ENCODE measurements at regions not wholly inside any gene's neighbourhood (a gene's known extent, or its start where the extent isn't known, plus 50 kb on each side); places are given as distances from the start of the nearest gene placed in this dataset.

- no peaks in the 10 kb centered on the region for H3K36me3 ChIP-seq (ENCODE audit: insufficient read depth, low read length)
- H3K79me2 ChIP-seq (ENCODE audit: control insufficient read depth, insufficient read depth, low read length, unreplicated experiment), result no peaks in the 10 kb centered on the region
- H3K27ac ChIP-seq (ENCODE audit: low read depth, low read length), result no peak overlapping the region
- no peaks in the 10 kb centered on the region for H3K27me3 ChIP-seq (ENCODE audit: insufficient read depth, low read length)
- H2AFZ ChIP-seq (ENCODE audit: low read length, unreplicated experiment), result no peak overlapping the region
- no peak overlapping the region for H3K4me3 ChIP-seq (ENCODE audit: low read depth, low read length)
- H3K4me1 ChIP-seq (ENCODE audit: control insufficient read depth, insufficient read depth, low read length, unreplicated experiment), result no peaks in the 10 kb centered on the region
Measured at GRCh38 chr2:129667577-129667976, 311.9 kb upstream of the RAB6C start.

GRCh38 chr2:129672521-129672920 is 306.9 kb upstream of the RAB6C start:
- Histone ChIP-seq H3K36me3 (ENCODE audit: insufficient read depth, low read length) (no peaks in the 10 kb centered on the region), H3K27ac (ENCODE audit: low read depth, low read length) (no peak overlapping the region), H3K4me1 (ENCODE audit: control insufficient read depth, insufficient read depth, low read length, unreplicated experiment) (no peaks in the 10 kb centered on the region), H3K4me3 (ENCODE audit: low read depth, low read length) (no peak overlapping the region), H2AFZ (ENCODE audit: low read length, unreplicated experiment) (no peak overlapping the region), H3K79me2 (ENCODE audit: control insufficient read depth, insufficient read depth, low read length, unreplicated experiment) (no peaks in the 10 kb centered on the region), H3K27me3 (ENCODE audit: insufficient read depth, low read length) (no peaks in the 10 kb centered on the region)

GRCh38 chr2:129673234-129673633 is 306.2 kb upstream of the RAB6C start:
- Histone ChIP-seq H3K27ac (ENCODE audit: low read depth, low read length) (no peak overlapping the region), H3K79me2 (ENCODE audit: control insufficient read depth, insufficient read depth, low read length, unreplicated experiment) (no peaks in the 10 kb centered on the region), H3K36me3 (ENCODE audit: insufficient read depth, low read length) (no peaks in the 10 kb centered on the region), H3K27me3 (ENCODE audit: insufficient read depth, low read length) (no peaks in the 10 kb centered on the region), H2AFZ (ENCODE audit: low read length, unreplicated experiment) (no peak overlapping the region), H3K4me1 (ENCODE audit: control insufficient read depth, insufficient read depth, low read length, unreplicated experiment) (no peaks in the 10 kb centered on the region), H3K4me3 (ENCODE audit: low read depth, low read length) (no peak overlapping the region)

GRCh38 chr2:129673847-129674711 is 305.4 kb upstream of the RAB6C start:
- Histone ChIP-seq H3K27ac (ENCODE audit: low read depth, low read length) (no peak overlapping the region), H3K27me3 (ENCODE audit: insufficient read depth, low read length) (no peaks in the 10 kb centered on the region), H3K79me2 (ENCODE audit: control insufficient read depth, insufficient read depth, low read length, unreplicated experiment) (no peaks in the 10 kb centered on the region), H3K4me1 (ENCODE audit: control insufficient read depth, insufficient read depth, low read length, unreplicated experiment) (no peaks in the 10 kb centered on the region), H3K36me3 (ENCODE audit: insufficient read depth, low read length) (no peaks in the 10 kb centered on the region), H2AFZ (ENCODE audit: low read length, unreplicated experiment) (no peak overlapping the region), H3K4me3 (ENCODE audit: low read depth, low read length) (no peak overlapping the region)

DNA sequence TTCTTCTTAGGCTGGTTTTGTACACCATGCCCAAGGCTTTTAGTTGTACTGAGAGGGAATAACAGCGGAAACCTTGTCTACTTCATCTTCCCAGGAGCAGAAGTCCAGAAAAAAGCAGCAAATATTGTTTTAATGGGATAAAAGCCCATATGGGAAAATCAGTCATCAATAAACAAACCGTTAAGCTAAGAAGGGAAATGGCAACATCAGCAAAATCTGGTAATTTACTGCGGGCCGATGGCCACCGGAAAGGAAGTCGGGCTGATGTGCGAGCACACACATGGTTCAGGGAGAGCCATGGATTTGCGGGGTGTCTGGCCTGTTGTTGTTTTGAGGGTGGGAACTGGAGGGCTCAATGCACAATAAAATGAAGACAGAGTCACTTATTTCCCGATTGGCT is 300.7 kb upstream of the RAB6C start:
- no peaks in the 10 kb centered on the region for H3K36me3 ChIP-seq (ENCODE audit: insufficient read depth, low read length)
- no peaks in the 10 kb centered on the region for H3K4me1 ChIP-seq (ENCODE audit: control insufficient read depth, insufficient read depth, low read length, unreplicated experiment)
- no peak overlapping the region for H3K27ac ChIP-seq (ENCODE audit: low read depth, low read length)
- no peaks in the 10 kb centered on the region for H3K79me2 ChIP-seq (ENCODE audit: control insufficient read depth, insufficient read depth, low read length, unreplicated experiment)
- no peak overlapping the region for H2AFZ ChIP-seq (ENCODE audit: low read length, unreplicated experiment)
- no peak overlapping the region for H3K4me3 ChIP-seq (ENCODE audit: low read depth, low read length)
- H3K27me3 ChIP-seq (ENCODE audit: insufficient read depth, low read length), result no peaks in the 10 kb centered on the region

- no peaks in the 10 kb centered on the region for H3K4me1 ChIP-seq (ENCODE audit: control insufficient read depth, insufficient read depth, low read length, unreplicated experiment)
- no peaks in the 10 kb centered on the region for H3K27me3 ChIP-seq (ENCODE audit: insufficient read depth, low read length)
- H3K4me3 ChIP-seq (ENCODE audit: low read depth, low read length), result no peak overlapping the region
- no peaks in the 10 kb centered on the region for H3K36me3 ChIP-seq (ENCODE audit: insufficient read depth, low read length)
- no peak overlapping the region for H2AFZ ChIP-seq (ENCODE audit: low read length, unreplicated experiment)
- H3K27ac ChIP-seq (ENCODE audit: low read depth, low read length), result no peak overlapping the region
- H3K79me2 ChIP-seq (ENCODE audit: control insufficient read depth, insufficient read depth, low read length, unreplicated experiment), result no peaks in the 10 kb centered on the region
Measured at GRCh38 chr2:129681788-129682187, 297.7 kb upstream of the RAB6C start.

DNA sequence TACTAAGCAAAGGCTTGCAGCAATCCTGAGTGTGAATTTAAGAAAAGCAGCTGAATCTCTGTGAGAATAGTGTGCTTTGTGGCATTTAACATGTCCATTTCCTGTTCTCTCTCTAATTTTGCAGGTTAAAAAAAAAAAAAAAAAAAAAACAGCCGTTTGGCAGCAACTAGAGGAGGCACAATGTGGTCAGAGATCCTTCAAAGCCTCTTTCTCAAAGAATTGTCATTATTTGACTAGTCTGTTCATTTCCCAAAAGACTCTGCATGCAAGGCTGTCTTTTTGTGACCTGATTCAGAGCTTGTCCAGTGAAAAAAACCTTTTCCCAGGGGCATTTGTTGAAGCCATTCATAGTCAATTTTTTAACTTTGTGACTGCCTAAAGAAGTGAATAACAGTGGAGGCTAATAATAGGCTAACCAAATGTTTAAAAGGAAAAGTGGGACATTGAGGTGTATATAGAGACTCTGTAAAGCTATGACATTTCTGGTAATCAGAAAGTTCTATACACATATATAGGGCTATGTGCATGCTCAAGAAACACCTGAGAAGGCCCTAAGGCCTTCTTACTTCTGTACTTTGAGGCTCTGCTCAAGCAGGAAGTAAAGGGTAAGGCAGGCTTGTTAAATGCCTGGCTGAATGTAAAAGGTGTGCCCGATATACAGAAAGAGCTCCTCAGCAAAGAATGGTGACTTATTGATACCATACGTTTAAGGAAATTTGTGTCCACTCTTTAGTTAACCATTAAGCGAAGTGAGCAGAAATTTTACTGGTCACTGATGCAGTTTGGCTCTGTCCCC is 289.6 kb upstream of the RAB6C start:
- Histone ChIP-seq H3K4me1 (ENCODE audit: control insufficient read depth, insufficient read depth, low read length, unreplicated experiment) (no peaks in the 10 kb centered on the region), H3K36me3 (ENCODE audit: insufficient read depth, low read length) (no peaks in the 10 kb centered on the region), H3K79me2 (ENCODE audit: control insufficient read depth, insufficient read depth, low read length, unreplicated experiment) (no peaks in the 10 kb centered on the region), H3K27me3 (ENCODE audit: insufficient read depth, low read length) (no peaks in the 10 kb centered on the region), H3K4me3 (ENCODE audit: low read depth, low read length) (no peak overlapping the region), H3K27ac (ENCODE audit: low read depth, low read length) (no peak overlapping the region), H2AFZ (ENCODE audit: low read length, unreplicated experiment) (no peak overlapping the region)

GRCh38 chr2:129695496-129695895 is 284.0 kb upstream of the RAB6C start:
- Histone ChIP-seq H3K27me3 (ENCODE audit: insufficient read depth, low read length) (no peaks in the 10 kb centered on the region), H3K27ac (ENCODE audit: low read depth, low read length) (no peak overlapping the region), H3K4me3 (ENCODE audit: low read depth, low read length) (no peak overlapping the region), H3K79me2 (ENCODE audit: control insufficient read depth, insufficient read depth, low read length, unreplicated experiment) (no peaks in the 10 kb centered on the region), H3K36me3 (ENCODE audit: insufficient read depth, low read length) (no peaks in the 10 kb centered on the region), H3K4me1 (ENCODE audit: control insufficient read depth, insufficient read depth, low read length, unreplicated experiment) (no peaks in the 10 kb centered on the region), H2AFZ (ENCODE audit: low read length, unreplicated experiment) (no peak overlapping the region)

- no peaks in the 10 kb centered on the region for H3K27me3 ChIP-seq (ENCODE audit: insufficient read depth, low read length)
- H3K4me3 ChIP-seq (ENCODE audit: low read depth, low read length), result no peak overlapping the region
- no peaks in the 10 kb centered on the region for H3K4me1 ChIP-seq (ENCODE audit: control insufficient read depth, insufficient read depth, low read length, unreplicated experiment)
- no peaks in the 10 kb centered on the region for H3K79me2 ChIP-seq (ENCODE audit: control insufficient read depth, insufficient read depth, low read length, unreplicated experiment)
- no peaks in the 10 kb centered on the region for H3K36me3 ChIP-seq (ENCODE audit: insufficient read depth, low read length)
- H2AFZ ChIP-seq (ENCODE audit: low read length, unreplicated experiment), result no peak overlapping the region
- no peak overlapping the region for H3K27ac ChIP-seq (ENCODE audit: low read depth, low read length)
Measured at GRCh38 chr2:129698593-129698992, 280.9 kb upstream of the RAB6C start.

GRCh38 chr2:129699781-129700573 is 279.5 kb upstream of the RAB6C start:
- no peaks in the 10 kb centered on the region for H3K27me3 ChIP-seq (ENCODE audit: insufficient read depth, low read length)
- H3K4me3 ChIP-seq (ENCODE audit: low read depth, low read length), result no peak overlapping the region
- H3K79me2 ChIP-seq (ENCODE audit: control insufficient read depth, insufficient read depth, low read length, unreplicated experiment), result no peaks in the 10 kb centered on the region
- H3K4me1 ChIP-seq (ENCODE audit: control insufficient read depth, insufficient read depth, low read length, unreplicated experiment), result no peaks in the 10 kb centered on the region
- H3K27ac ChIP-seq (ENCODE audit: low read depth, low read length), result no peak overlapping the region
- no peak overlapping the region for H2AFZ ChIP-seq (ENCODE audit: low read length, unreplicated experiment)
- no peaks in the 10 kb centered on the region for H3K36me3 ChIP-seq (ENCODE audit: insufficient read depth, low read length)
